ENCODE measurements at regions not wholly inside any gene's neighbourhood (a gene's known extent, or its start where the extent isn't known, plus 50 kb on each side); places are given as distances from the start of the nearest gene placed in this dataset.

- WGBS, result 70% methylated on average over 3 of the region's 3 CpGs
- no peak overlapping the region for H3K4me3 ChIP-seq
- H3K4me1 ChIP-seq, result no peaks in the 10 kb centered on the region
- H3K9me3 ChIP-seq, result no peaks in the 10 kb centered on the region
- no peak for TF ChIP-seq POLR2A (IDR thresholded peaks at IDR 0.05)
- no peak for TF ChIP-seq POLR2AphosphoS5 (IDR thresholded peaks at IDR 0.05)
- TF ChIP-seq CTCF (IDR thresholded peaks at IDR 0.05), result no peak
- no peak for TF ChIP-seq EP300 (IDR thresholded peaks at IDR 0.05)
- no peak for DNase-seq (ENCODE audit: low spot score in 2 of 2)
- H3K36me3 ChIP-seq, result no peaks in the 10 kb centered on the region
- H3K27me3 ChIP-seq, result no peaks in the 10 kb centered on the region
- H3K27ac ChIP-seq, result no peak overlapping the region
Measured at GRCh38 chr17:55624772-55625433, 97.8 kb downstream of the TMEM100 start.

- H3K4me1 ChIP-seq, result no peaks in the 10 kb centered on the region
- no peaks in the 10 kb centered on the region for H3K36me3 ChIP-seq
- 75% methylated on average over 3 of the region's 3 CpGs for WGBS
- no peak overlapping the region for H3K27ac ChIP-seq
- no peak overlapping the region for H3K4me3 ChIP-seq
- TF ChIP-seq EP300 (IDR thresholded peaks at IDR 0.05), result no peak
- TF ChIP-seq CTCF (IDR thresholded peaks at IDR 0.05), result no peak
- no peak for DNase-seq (ENCODE audit: low spot score in 2 of 2)
- peaks cover under 1% of the 10 kb centered on the region for H3K27me3 ChIP-seq
- no peaks in the 10 kb centered on the region for H3K9me3 ChIP-seq
Measured at GRCh38 chr17:55622547-55622946, 100.1 kb downstream of the TMEM100 start.

- Histone ChIP-seq H3K27ac (no peak overlapping the region), H3K4me1 (no peaks in the 10 kb centered on the region), H3K36me3 (no peaks in the 10 kb centered on the region), H3K4me3 (no peak overlapping the region), H3K9me3 (no peaks in the 10 kb centered on the region), H3K27me3 (peaks cover 3% of the 10 kb centered on the region)
- 83% methylated on average over 4 of the region's 4 CpGs for WGBS
- TF ChIP-seq POLR2AphosphoS5 (IDR thresholded peaks at IDR 0.05) (no peak), CTCF (IDR thresholded peaks at IDR 0.05) (no peak), EP300 (IDR thresholded peaks at IDR 0.05) (no peak), POLR2A (IDR thresholded peaks at IDR 0.05) (no peak)
- DNase-seq (ENCODE audit: low spot score in 2 of 2), result no peak
Measured at GRCh38 chr17:55620945-55621344, 101.7 kb downstream of the TMEM100 start.

GRCh38 chr17:55620023-55620422 lies 102.6 kb downstream of the TMEM100 start:
- H3K36me3 ChIP-seq, result no peaks in the 10 kb centered on the region
- no peak overlapping the region for H3K4me3 ChIP-seq
- WGBS, result 74% methylated on average over 3 of the region's 3 CpGs
- peaks cover 3% of the 10 kb centered on the region for H3K27me3 ChIP-seq
- no peaks in the 10 kb centered on the region for H3K9me3 ChIP-seq
- no peak overlapping the region for H3K27ac ChIP-seq
- DNase-seq (ENCODE audit: low spot score in 2 of 2), result no peak
- no peak for TF ChIP-seq POLR2AphosphoS5 (IDR thresholded peaks at IDR 0.05)
- TF ChIP-seq CTCF (IDR thresholded peaks at IDR 0.05), result no peak
- no peak for TF ChIP-seq EP300 (IDR thresholded peaks at IDR 0.05)
- TF ChIP-seq POLR2A (IDR thresholded peaks at IDR 0.05), result no peak
- H3K4me1 ChIP-seq, result no peaks in the 10 kb centered on the region

GRCh38 chr17:55617441-55617840 lies 105.2 kb downstream of the TMEM100 start:
- no peaks in the 10 kb centered on the region for H3K9me3 ChIP-seq
- H3K27me3 ChIP-seq, result peaks cover 3% of the 10 kb centered on the region
- no peak overlapping the region for H3K27ac ChIP-seq
- TF ChIP-seq CTCF (IDR thresholded peaks at IDR 0.05) (no peak), EP300 (IDR thresholded peaks at IDR 0.05) (no peak), POLR2A (IDR thresholded peaks at IDR 0.05) (no peak)
- WGBS, result 93% methylated on average over 5 of the region's 5 CpGs
- no peaks in the 10 kb centered on the region for H3K36me3 ChIP-seq
- no peak overlapping the region for H3K4me3 ChIP-seq
- no peaks in the 10 kb centered on the region for H3K4me1 ChIP-seq
- no peak for DNase-seq (ENCODE audit: low spot score in 2 of 2)
